ENCODE measurements at regions not wholly inside any gene's neighbourhood (a gene's known extent, or its start where the extent isn't known, plus 50 kb on each side); places are given as distances from the start of the nearest gene placed in this dataset.

GRCh38 chr9:108392877-108393276, 462.9 kb downstream of the ACTL7B start:
- DNase-seq, result no peak

- no peak for DNase-seq
Measured at GRCh38 chr9:108389056-108389455, 466.7 kb downstream of the ACTL7B start.

- DNase-seq, result no peak
Measured at GRCh38 chr9:108386859-108387384, 468.9 kb downstream of the ACTL7B start.

- no peak for DNase-seq
Measured at GRCh38 chr9:108386032-108386431, 469.8 kb downstream of the ACTL7B start.

GRCh38 chr9:108383796-108384195, 472.0 kb downstream of the ACTL7B start:
- no peak for DNase-seq

- no peak for DNase-seq
Measured at GRCh38 chr9:108382310-108382709, 473.5 kb downstream of the ACTL7B start.

- DNase-seq, result no peak
Measured at GRCh38 chr9:108377881-108378280, 477.9 kb downstream of the ACTL7B start.

- DNase-seq, result no peak
Measured at GRCh38 chr9:108377382-108377781, 478.4 kb downstream of the ACTL7B start.

GRCh38 chr9:108376140-108376539, 479.6 kb downstream of the ACTL7B start:
- DNase-seq, result no peak

- DNase-seq, result no peak
Measured at GRCh38 chr9:108374626-108375025, 481.2 kb downstream of the ACTL7B start.

- no peak for DNase-seq
Measured at GRCh38 chr9:108367188-108367587, 488.6 kb downstream of the ACTL7B start.

GRCh38 chr9:108363311-108363710, 492.5 kb downstream of the ACTL7B start:
- DNase-seq, result no peak

GRCh38 chr9:108360304-108360703, 495.5 kb downstream of the ACTL7B start:
- DNase-seq, result no peak

GRCh38 chr9:108356806-108357205, 499.0 kb downstream of the ACTL7B start:
- DNase-seq, result no peak

GRCh38 chr9:108351571-108351970, 504.2 kb downstream of the ACTL7B start:
- no peak for DNase-seq

GRCh38 chr9:108347463-108348188, 508.2 kb downstream of the ACTL7B start:
- no peak for DNase-seq

- DNase-seq, result no peak
Measured at GRCh38 chr9:108345826-108346225, 510.0 kb downstream of the ACTL7B start.

- DNase-seq, result no peak
Measured at GRCh38 chr9:108339251-108339650, 516.5 kb downstream of the ACTL7B start.

- DNase-seq, result no peak
Measured at GRCh38 chr9:108336575-108336974, 519.2 kb downstream of the ACTL7B start.

- no peak for DNase-seq
Measured at GRCh38 chr9:108333530-108333983, 522.2 kb downstream of the ACTL7B start.

GRCh38 chr9:108331596-108331995, 524.2 kb downstream of the ACTL7B start:
- no peak for DNase-seq

- DNase-seq, result no peak
Measured at GRCh38 chr9:108325406-108325805, 530.4 kb downstream of the ACTL7B start.

- DNase-seq, result no peak
Measured at GRCh38 chr9:108323615-108324014, 532.2 kb downstream of the ACTL7B start.

- DNase-seq, result no peak
Measured at GRCh38 chr9:108322326-108323098, 533.3 kb downstream of the ACTL7B start.
